ENCODE measurements at regions not wholly inside any gene's neighbourhood (a gene's known extent, or its start where the extent isn't known, plus 50 kb on each side); places are given as distances from the start of the nearest gene placed in this dataset.

- Mint-ChIP-seq H3K27ac (no peak overlapping the region), H3K27me3 (ENCODE audit: low read depth) (no peaks in the 10 kb centered on the region), H3K9me3 (no peaks in the 10 kb centered on the region), H3K36me3 (ENCODE audit: low read depth) (no peaks in the 10 kb centered on the region), H3K4me3 (no peak overlapping the region), H3K4me1 (ENCODE audit: low read depth) (no peaks in the 10 kb centered on the region)
Measured at GRCh38 chr3:168585544-168585943, 489.8 kb upstream of the GOLIM4 start.

GRCh38 chr3:168583977-168584376, 488.3 kb upstream of the GOLIM4 start:
- Mint-ChIP-seq H3K36me3 (ENCODE audit: low read depth) (no peaks in the 10 kb centered on the region), H3K9me3 (no peaks in the 10 kb centered on the region), H3K4me1 (ENCODE audit: low read depth) (no peaks in the 10 kb centered on the region), H3K27me3 (ENCODE audit: low read depth) (no peaks in the 10 kb centered on the region), H3K4me3 (no peak overlapping the region), H3K27ac (no peak overlapping the region)

DNA sequence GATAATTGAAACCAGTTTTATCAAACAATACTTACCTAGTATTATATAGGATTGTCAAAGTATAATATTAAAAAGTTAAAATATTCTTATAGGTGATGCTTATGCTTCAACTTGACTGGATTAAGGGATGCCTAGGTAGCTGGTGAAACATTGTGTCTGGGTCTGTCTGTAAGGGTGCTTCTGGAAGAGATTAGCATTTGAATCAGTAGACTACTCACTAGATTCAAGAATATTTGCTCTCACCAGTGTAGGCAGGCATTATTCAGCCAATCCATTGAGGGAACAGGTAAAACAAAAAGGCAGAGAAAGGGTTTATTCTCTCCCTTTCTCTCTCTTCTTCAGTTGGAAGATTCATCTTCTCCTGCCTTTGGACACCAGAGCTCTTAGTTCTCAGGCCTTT, 486.8 kb upstream of the GOLIM4 start:
- Mint-ChIP-seq H3K4me3 (no peak overlapping the region), H3K4me1 (ENCODE audit: low read depth) (no peaks in the 10 kb centered on the region), H3K27ac (no peak overlapping the region), H3K27me3 (ENCODE audit: low read depth) (no peaks in the 10 kb centered on the region), H3K36me3 (ENCODE audit: low read depth) (no peaks in the 10 kb centered on the region), H3K9me3 (no peaks in the 10 kb centered on the region)

- Mint-ChIP-seq H3K9me3 (no peaks in the 10 kb centered on the region), H3K4me3 (no peak overlapping the region), H3K27me3 (ENCODE audit: low read depth) (no peaks in the 10 kb centered on the region), H3K4me1 (ENCODE audit: low read depth) (no peaks in the 10 kb centered on the region), H3K27ac (no peak overlapping the region), H3K36me3 (ENCODE audit: low read depth) (no peaks in the 10 kb centered on the region)
Measured at GRCh38 chr3:168581771-168582225, 486.1 kb upstream of the GOLIM4 start.

- Mint-ChIP-seq H3K9me3 (no peaks in the 10 kb centered on the region), H3K27me3 (ENCODE audit: low read depth) (no peaks in the 10 kb centered on the region), H3K36me3 (ENCODE audit: low read depth) (no peaks in the 10 kb centered on the region), H3K27ac (no peak overlapping the region), H3K4me1 (ENCODE audit: low read depth) (no peaks in the 10 kb centered on the region), H3K4me3 (no peak overlapping the region)
Measured at GRCh38 chr3:168579010-168579409, 483.3 kb upstream of the GOLIM4 start.

DNA sequence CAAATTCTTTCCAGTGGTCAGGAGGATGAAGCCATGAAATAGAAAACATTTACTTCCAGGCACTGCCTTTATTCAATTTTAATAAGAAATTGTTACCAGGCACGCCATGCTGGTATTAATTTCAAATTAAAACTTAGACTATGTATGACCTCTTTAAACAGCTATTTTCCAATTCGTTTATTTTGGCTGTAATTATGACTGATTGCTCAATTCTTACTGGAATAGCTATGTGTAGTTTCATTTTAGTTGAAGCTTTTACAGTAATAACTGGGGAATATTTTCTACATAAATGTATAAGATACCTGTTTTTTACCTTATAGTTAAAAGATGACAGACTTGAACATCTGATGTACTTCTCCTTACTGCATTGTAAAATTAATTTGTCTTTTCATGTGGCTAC, 480.0 kb upstream of the GOLIM4 start:
- Mint-ChIP-seq H3K36me3 (ENCODE audit: low read depth) (no peaks in the 10 kb centered on the region), H3K4me1 (ENCODE audit: low read depth) (no peaks in the 10 kb centered on the region), H3K27ac (no peak overlapping the region)

GRCh38 chr3:168574455-168575158, 478.9 kb upstream of the GOLIM4 start:
- Mint-ChIP-seq H3K9me3 (no peaks in the 10 kb centered on the region), H3K27ac (no peak overlapping the region), H3K27me3 (ENCODE audit: low read depth) (no peaks in the 10 kb centered on the region), H3K4me3 (no peak overlapping the region), H3K4me1 (ENCODE audit: low read depth) (no peaks in the 10 kb centered on the region), H3K36me3 (ENCODE audit: low read depth) (no peaks in the 10 kb centered on the region)

More for the DNA sequence above, 480.0 kb upstream of the GOLIM4 start:
- Mint-ChIP-seq H3K9me3 (no peaks in the 10 kb centered on the region), H3K27me3 (ENCODE audit: low read depth) (no peaks in the 10 kb centered on the region), H3K4me3 (no peak overlapping the region)

GRCh38 chr3:168570404-168571155, 474.9 kb upstream of the GOLIM4 start:
- no peaks in the 10 kb centered on the region for H3K9me3 Mint-ChIP-seq
- H3K4me1 Mint-ChIP-seq (ENCODE audit: low read depth), result no peaks in the 10 kb centered on the region
- no peaks in the 10 kb centered on the region for H3K27me3 Mint-ChIP-seq (ENCODE audit: low read depth)
- no peaks in the 10 kb centered on the region for H3K36me3 Mint-ChIP-seq (ENCODE audit: low read depth)
- no peak overlapping the region for H3K27ac Mint-ChIP-seq
- no peak overlapping the region for H3K4me3 Mint-ChIP-seq

GRCh38 chr3:168558728-168559411, 463.1 kb upstream of the GOLIM4 start:
- Mint-ChIP-seq H3K4me3 (no peak overlapping the region), H3K4me1 (ENCODE audit: low read depth) (no peaks in the 10 kb centered on the region)

DNA sequence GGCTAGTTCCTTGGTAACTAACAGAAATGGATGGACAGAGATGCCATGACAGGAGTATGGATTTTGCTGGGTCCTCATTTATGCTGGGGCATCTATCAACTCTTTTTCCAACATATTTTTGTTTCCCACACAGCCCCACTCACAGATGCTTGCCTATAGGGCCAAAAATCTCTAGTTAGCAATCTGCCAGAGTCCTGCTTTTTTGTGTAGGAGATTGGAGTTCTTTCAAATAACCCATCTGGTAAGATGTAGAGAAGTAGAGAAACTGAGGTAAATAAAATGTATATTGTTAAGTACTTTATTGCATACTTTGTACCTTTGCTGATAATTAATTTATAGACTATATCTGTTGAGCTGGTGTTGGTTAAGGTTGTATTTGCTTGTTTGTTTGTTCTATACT, 456.5 kb upstream of the GOLIM4 start:
- no peaks in the 10 kb centered on the region for H3K36me3 Mint-ChIP-seq (ENCODE audit: low read depth)
- H3K9me3 Mint-ChIP-seq, result no peaks in the 10 kb centered on the region
- no peaks in the 10 kb centered on the region for H3K27me3 Mint-ChIP-seq (ENCODE audit: low read depth)
- H3K4me3 Mint-ChIP-seq, result no peak overlapping the region
- no peaks in the 10 kb centered on the region for H3K4me1 Mint-ChIP-seq (ENCODE audit: low read depth)
- H3K27ac Mint-ChIP-seq, result no peak overlapping the region

More at GRCh38 chr3:168558728-168559411, 463.1 kb upstream of the GOLIM4 start:
- no peak overlapping the region for H3K27ac Mint-ChIP-seq
- no peaks in the 10 kb centered on the region for H3K36me3 Mint-ChIP-seq (ENCODE audit: low read depth)
- H3K27me3 Mint-ChIP-seq (ENCODE audit: low read depth), result no peaks in the 10 kb centered on the region
- no peaks in the 10 kb centered on the region for H3K9me3 Mint-ChIP-seq

DNA sequence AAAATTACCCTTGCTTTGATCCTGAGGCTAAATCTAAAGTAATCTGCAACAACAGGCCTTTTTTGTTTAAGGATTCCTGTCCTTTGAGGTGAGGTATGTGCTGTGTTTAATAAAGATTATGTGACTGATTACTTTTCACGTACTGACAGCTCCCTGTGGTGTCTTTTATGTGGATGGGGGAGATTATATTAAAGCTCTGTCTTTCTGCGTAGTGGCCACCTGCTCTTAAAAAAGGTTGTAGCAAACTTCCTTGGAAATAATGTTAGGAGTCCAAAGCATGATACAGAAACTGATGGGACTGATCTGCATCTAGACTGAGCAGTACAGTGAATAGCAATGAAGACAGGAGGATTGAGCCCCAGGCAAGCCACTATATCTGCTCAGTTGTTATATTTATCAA, 453.0 kb upstream of the GOLIM4 start:
- Mint-ChIP-seq H3K27me3 (ENCODE audit: low read depth) (no peaks in the 10 kb centered on the region), H3K4me1 (ENCODE audit: low read depth) (no peaks in the 10 kb centered on the region), H3K9me3 (no peaks in the 10 kb centered on the region), H3K36me3 (ENCODE audit: low read depth) (no peaks in the 10 kb centered on the region), H3K4me3 (no peak overlapping the region), H3K27ac (no peak overlapping the region)

DNA sequence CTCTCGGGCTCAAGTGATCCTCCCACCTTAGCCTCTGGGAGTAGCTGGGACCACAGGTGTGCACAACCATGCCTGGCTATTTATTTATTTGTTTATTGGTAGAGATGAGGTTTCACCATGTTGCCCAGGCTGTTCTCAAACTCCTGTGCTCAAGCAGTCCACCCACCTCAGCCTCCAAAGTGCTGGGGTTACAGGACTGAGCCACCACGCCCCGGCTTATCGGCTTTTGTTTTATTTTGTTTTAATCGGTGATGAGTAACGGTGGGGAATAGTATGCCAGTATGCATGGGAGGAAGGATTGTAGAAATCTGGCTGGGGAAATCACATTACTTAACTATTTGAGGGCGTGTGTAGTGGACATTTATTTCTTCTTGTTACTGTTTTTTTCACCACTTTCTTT, 451.0 kb upstream of the GOLIM4 start:
- H3K36me3 Mint-ChIP-seq (ENCODE audit: low read depth), result no peaks in the 10 kb centered on the region
- H3K27ac Mint-ChIP-seq, result no peak overlapping the region
- no peaks in the 10 kb centered on the region for H3K9me3 Mint-ChIP-seq
- H3K27me3 Mint-ChIP-seq (ENCODE audit: low read depth), result no peaks in the 10 kb centered on the region
- no peak overlapping the region for H3K4me3 Mint-ChIP-seq
- no peaks in the 10 kb centered on the region for H3K4me1 Mint-ChIP-seq (ENCODE audit: low read depth)

GRCh38 chr3:168545591-168545990, 449.9 kb upstream of the GOLIM4 start:
- Mint-ChIP-seq H3K27ac (no peak overlapping the region), H3K27me3 (ENCODE audit: low read depth) (no peaks in the 10 kb centered on the region), H3K4me1 (ENCODE audit: low read depth) (no peaks in the 10 kb centered on the region), H3K9me3 (no peaks in the 10 kb centered on the region), H3K4me3 (no peak overlapping the region), H3K36me3 (ENCODE audit: low read depth) (no peaks in the 10 kb centered on the region)

GRCh38 chr3:168544097-168544957, 448.6 kb upstream of the GOLIM4 start:
- Mint-ChIP-seq H3K36me3 (ENCODE audit: low read depth) (no peaks in the 10 kb centered on the region), H3K4me3 (no peak overlapping the region), H3K9me3 (no peaks in the 10 kb centered on the region), H3K27ac (no peak overlapping the region), H3K4me1 (ENCODE audit: low read depth) (no peaks in the 10 kb centered on the region), H3K27me3 (ENCODE audit: low read depth) (no peaks in the 10 kb centered on the region)

Data from T-helper 1 cell treated with Interleukin-12 subunit alpha and Interleukin-12 subunit beta and Interleukin-4 antibody, amounts not matched to agents 30 μg/mL and 1 μg/mL, for 36 hours (primary cell).